HG03432 (cell line): ENCODE measurements at regions not wholly inside any gene's neighbourhood (a gene's known extent, or its start where the extent isn't known, plus 50 kb on each side); places are given as distances from the start of the nearest gene placed in this dataset.
"Not testable (repeated sequence)": the region's sequence is repeated elsewhere in the genome, so short reads cannot be mapped to it uniquely, and the experiment has no call there.

Source experiments
- ATAC-seq: cut with Tn5 transposase; IDR thresholded peaks from one replicate; pipeline ENCODE4 v1.9.1; 2021; ENCODE audit warnings: mild to moderate bottlenecking, moderate library complexity; ENCODE audit not compliant: unreplicated experiment

DNA sequence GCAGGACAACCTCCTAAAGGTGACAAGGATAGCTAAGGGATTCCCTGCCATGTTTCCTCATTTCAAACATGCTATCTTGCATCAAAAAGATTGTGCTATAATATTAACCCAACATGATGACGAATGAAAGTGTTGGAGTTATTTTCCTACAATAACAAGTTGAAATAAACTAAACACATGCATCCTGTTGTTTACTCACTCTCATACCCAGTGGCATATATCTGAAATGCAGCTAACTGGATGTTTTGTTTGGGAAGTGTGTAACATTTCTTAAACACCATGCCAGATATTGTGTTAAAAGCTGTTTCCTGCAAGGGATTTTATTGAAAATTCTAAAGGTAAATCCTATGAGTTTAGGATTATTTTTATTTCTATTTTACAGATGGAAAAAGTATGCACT, 139.6 kb downstream of the TFPI2 start:
- no peak for ATAC-seq

GRCh38 chr7:93747019-93747418, 143.5 kb downstream of the TFPI2 start:
- no peak for ATAC-seq

DNA sequence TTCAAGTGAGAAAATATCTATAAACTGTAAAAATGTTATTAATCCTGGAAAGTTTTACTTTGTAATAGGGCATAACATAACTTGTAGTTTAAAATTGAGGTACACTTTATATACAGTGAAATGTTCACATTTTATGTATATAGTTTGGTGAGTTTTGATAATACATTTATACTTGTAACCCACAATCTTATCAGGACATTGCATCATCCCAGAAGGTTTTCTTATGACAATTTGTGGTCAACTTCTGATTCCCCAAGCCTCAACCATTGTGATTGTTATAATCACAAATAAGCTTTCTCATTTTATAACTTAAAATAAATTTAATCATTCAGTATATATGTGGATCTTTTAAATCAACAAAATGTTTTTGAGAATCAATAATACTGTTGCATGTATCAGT, 151.1 kb downstream of the TFPI2 start:
- ATAC-seq = no peak

GRCh38 chr7:93737953-93738352, 152.6 kb downstream of the TFPI2 start:
- ATAC-seq = no peak

DNA sequence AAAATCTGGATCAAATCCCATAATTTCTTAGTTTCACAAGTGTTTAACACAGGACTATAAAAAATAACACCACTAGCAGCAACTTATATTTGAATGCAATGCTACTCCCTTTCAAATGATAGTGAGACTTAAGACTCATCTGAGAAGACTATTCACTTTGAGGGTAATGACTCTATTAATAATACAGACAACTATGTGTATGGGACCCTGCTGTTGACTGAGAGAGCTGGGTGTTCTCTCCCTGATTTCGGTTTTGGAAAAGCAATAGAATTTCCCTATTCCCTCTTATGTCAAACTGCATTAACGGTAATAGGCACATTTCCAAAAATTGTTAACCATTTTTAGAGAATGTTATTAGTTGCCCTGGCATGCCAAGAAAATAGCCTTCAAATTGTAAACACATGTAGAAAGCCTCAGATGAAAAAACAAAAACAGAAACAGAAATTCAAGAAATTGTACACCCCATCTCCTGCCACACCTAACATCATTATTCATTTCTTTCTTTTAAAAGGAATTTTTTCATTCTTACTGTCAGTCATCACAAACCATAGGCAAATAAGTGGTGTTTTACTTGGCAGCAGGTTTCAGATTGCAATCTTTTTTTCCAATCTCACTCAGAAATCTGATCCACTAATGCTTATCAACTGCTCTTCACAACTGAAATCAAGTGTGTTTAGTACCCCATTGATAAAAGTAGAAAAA, 153.7 kb downstream of the TFPI2 start:
- ATAC-seq = no peak

- no peak for ATAC-seq
These were observed 153.8 kb upstream of the CALCR start for GRCh38 chr7:93728292-93728691.

DNA sequence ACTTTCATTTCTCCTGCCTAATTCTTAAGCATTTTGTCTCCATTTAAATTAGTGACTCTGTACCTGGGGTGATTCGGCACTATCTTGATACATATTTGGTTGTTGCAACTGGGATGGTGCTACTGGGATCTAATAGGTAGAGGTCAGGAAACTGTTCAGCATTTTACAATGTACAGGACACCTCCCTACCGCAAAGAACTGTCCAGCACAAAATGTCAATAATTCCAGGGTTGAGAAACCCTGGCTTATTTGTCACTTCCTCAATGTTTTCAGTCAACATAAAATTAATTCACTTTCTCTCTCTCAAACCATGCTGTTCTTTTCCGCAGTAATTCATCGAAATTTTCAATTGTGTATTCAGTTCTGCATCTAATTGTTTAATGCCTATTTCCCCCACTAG, 151.4 kb upstream of the CALCR start:
- ATAC-seq = no peak

DNA sequence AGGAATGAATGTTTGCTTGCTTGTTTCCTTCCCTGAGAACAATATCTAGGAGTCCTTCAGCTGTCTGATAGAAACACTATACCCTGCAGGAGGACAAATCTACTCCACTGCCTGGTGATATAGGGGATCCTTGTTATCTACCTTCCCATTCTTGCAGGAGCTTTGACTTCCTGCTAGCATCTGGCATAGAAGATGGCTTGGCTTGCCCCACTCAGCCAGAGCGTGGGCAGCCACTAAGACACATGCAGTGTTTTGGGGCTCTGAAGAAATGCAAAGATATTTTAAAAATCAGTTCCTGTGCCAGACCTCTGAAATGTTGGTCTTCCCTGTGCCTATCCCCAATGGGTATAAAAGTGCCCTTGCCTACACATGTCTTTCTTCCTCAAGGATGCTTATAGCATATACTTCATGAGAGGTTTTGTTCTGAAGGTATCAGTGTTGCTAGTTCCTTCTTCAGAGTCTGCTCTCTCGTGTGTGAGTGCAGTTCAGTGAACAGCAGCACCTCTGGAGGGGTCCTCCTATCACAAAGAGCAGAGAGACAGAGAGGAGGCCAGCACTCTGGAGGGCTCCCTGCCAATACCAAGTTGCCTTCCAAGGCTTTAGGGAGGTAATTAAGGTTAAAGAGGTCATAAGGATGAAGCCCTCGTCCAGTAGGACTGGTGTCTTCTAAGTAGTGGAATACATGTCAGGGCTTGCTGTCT, 149.1 kb upstream of the CALCR start:
- ATAC-seq = no peak

- no peak for ATAC-seq
These were observed 145.6 kb upstream of the CALCR start for GRCh38 chr7:93720106-93720505.

DNA sequence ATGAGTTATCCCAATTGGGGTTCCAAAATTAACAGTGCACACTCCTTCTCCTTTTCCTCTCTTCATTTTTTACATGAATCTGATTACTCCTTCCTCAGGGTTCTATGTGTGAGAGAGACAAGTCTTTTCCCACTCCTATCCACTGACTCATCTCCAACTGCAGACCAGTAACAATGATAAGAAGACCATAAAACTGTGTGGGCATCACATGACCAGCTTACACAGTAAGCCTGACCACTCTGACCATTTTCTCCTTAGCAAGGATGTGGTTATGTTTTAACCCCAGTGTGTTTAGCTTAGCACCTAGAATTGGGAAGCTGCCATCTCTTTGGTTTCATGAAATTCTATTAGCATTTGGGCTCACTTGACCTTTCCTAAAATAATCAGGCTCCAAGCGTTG, 145.0 kb upstream of the CALCR start:
- no peak for ATAC-seq

GRCh38 chr7:93717217-93717900, 142.8 kb upstream of the CALCR start:
- no peak for ATAC-seq

- ATAC-seq = peak; percentile 74
These were observed 140.7 kb upstream of the CALCR start for GRCh38 chr7:93715234-93715633.

DNA sequence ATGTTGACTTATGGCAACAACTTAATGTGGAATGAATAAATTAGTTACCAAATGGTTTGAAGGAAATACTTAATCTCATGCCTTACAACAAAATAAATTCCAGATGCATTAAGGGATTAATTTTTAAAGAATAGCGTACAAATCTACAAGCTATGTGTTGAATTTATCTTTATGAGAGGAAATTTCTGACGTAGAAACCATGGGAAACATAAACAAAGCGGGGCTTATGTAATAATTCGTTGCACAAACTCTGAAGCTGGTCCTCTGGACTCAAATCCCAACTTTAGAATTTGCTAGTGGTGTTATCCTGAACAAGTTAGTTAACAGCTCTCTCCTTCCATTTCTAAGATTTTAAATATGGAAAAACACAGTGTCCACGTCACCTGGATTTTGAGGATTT, 137.4 kb upstream of the CALCR start:
- no peak for ATAC-seq

- not testable (repeated sequence) for ATAC-seq
These were observed 133.7 kb upstream of the CALCR start for GRCh38 chr7:93708255-93708654.

- ATAC-seq = no peak
These were observed 132.7 kb upstream of the CALCR start for GRCh38 chr7:93707249-93707648.

GRCh38 chr7:93706162-93706561, 131.6 kb upstream of the CALCR start:
- ATAC-seq = not testable (repeated sequence)

DNA sequence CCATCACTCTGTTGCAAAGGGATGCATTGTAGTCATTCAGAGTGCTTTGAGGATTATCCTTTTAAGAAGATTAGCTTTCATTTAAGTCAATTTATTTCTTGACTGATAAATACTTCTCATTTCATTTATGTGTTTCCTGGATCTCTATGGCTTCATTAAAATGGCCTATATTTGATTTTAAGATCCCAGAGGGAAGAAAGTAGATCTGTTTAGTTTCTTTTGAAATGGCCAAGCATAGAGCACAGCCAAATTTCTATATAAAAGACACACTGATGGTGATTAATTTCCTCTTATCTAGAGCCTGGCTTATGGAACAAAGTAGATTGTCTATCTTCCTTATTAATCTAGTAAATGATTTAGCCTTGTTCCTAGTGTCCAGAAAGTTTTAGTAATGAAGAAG, 129.7 kb upstream of the CALCR start:
- ATAC-seq = no peak

DNA sequence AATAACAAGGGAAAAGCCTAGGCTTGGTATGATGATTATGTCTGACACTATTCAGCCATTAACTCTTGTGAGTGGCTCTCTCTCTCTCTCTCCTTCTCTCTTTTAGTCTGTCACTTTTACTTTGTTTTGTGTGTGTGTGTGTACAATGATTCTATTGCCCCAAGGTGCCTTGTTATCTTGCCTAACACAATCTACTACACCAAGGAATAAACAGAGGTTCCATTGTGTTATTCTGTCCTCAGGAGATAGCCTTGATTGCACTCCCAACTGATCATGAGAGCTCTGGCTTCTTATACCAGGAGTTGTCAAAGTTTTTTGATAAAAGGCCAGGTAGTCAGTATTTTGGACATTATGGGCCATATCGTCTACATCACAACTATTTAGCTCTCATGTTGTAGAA, 123.4 kb upstream of the CALCR start:
- no peak for ATAC-seq

DNA sequence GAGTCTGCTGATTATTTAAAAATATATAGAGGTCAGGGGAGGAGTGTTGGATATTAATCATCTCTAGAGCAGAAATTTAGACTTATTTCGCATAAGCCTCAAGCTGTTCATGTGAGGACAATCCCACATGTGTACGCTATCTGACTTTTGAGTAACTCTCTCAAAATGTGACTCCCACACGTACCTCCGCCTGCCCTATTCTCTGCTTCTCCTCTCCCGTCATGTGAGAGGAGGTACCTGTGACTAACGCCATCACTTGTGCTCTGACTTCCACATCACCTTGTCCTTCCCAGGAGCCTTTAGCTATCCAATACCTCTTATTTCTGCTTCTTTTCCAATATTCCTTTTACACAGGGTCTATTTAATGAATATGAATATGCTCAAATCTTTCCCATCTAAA, 119.3 kb upstream of the CALCR start:
- ATAC-seq = no peak

- peak; percentile 58 for ATAC-seq
These were observed 115.5 kb upstream of the CALCR start for GRCh38 chr7:93690021-93690420.

DNA sequence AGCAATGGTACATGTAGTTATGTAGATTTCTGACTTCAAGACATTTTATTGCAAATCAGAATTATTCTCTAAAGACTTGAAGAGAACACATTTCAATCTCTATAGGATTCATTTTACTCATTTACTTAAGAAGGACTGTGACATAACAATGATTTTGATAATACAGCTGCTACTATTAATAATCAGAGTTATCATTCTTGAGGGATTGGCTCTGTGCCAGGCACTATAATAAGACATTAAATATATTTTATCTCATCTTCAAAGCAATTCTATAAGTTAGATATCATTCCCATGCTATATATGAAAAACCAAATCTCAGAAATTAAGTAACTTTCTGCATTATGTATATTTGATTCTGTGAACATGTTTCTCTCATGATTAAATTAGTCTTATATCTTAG, 103.7 kb upstream of the CALCR start:
- ATAC-seq = no peak
